ENCODE measurements at regions not wholly inside any gene's neighbourhood (a gene's known extent, or its start where the extent isn't known, plus 50 kb on each side); places are given as distances from the start of the nearest gene placed in this dataset.

DNA sequence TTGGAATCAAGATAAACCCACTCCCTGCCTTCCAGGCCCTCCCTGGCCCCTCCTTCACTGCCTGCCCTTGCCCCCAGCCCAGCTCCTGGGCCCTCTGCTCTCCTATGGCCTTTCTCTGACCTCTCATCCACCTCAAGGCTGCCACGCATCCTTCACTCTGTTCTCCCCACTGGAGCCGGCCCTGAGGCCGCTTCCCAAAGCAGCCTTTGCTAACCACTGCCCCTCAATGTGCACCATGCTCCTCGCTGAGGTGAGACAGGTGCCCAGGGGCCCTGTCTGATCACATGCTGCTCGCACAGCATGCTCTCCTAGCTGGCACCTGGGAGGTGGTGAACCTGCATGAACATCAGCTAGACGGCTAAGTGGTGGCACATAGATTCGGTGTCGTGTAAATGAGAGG lies 138.5 kb upstream of the RET start:
- Histone ChIP-seq H3K9me3 (ENCODE audit: control insufficient read depth, insufficient read depth, low read length) (no peaks in the 10 kb centered on the region), H3K27me3 (ENCODE audit: control insufficient read depth, insufficient read depth, low read length) (peaks cover 14% of the 10 kb centered on the region), H3K36me3 (ENCODE audit: control insufficient read depth, insufficient read depth, low read length) (no peaks in the 10 kb centered on the region), H3K4me1 (ENCODE audit: control insufficient read depth, insufficient read depth, low read length) (peaks cover 11% of the 10 kb centered on the region), H3K4me3 (ENCODE audit: low read depth, low read length) (no peak overlapping the region), H3K27ac (ENCODE audit: low read depth, low read length) (no peak overlapping the region)
- DNase-seq (ENCODE audit: low read depth in 4 of 6, low spot score in 6 of 6), result no peak
- 72% methylated on average over 5 of the region's 8 CpGs for WGBS (ENCODE audit: insufficient coverage)

DNA sequence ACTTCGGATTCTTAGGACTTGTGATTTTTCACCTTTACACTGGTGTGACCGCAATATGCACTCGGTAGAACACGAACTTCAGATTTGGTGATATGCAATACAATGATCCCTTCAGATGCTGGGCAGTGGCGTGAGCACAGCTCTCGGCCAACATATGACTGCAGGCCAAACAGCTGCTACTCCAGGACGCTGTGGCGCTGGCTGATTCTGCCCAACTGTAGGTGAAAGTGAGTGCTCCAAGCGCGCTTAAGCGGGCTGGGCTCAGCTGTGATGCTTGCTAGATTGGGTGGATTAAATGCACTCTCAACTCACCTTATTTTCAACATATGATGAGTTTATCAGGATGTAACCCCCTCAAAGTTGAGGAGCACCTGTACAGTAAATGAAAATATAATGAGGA lies 137.6 kb upstream of the RET start:
- no peak overlapping the region for H3K27ac ChIP-seq (ENCODE audit: low read depth, low read length)
- peaks cover 3% of the 10 kb centered on the region for H3K4me1 ChIP-seq (ENCODE audit: control insufficient read depth, insufficient read depth, low read length)
- no peaks in the 10 kb centered on the region for H3K9me3 ChIP-seq (ENCODE audit: control insufficient read depth, insufficient read depth, low read length)
- no peak overlapping the region for H3K4me3 ChIP-seq (ENCODE audit: low read depth, low read length)
- no peak for DNase-seq (ENCODE audit: low read depth in 4 of 6, low spot score in 6 of 6)
- H3K27me3 ChIP-seq (ENCODE audit: control insufficient read depth, insufficient read depth, low read length), result peaks cover 5% of the 10 kb centered on the region
- no peaks in the 10 kb centered on the region for H3K36me3 ChIP-seq (ENCODE audit: control insufficient read depth, insufficient read depth, low read length)
- 60% methylated on average over 5 of the region's 11 CpGs for WGBS (ENCODE audit: insufficient coverage)

DNA sequence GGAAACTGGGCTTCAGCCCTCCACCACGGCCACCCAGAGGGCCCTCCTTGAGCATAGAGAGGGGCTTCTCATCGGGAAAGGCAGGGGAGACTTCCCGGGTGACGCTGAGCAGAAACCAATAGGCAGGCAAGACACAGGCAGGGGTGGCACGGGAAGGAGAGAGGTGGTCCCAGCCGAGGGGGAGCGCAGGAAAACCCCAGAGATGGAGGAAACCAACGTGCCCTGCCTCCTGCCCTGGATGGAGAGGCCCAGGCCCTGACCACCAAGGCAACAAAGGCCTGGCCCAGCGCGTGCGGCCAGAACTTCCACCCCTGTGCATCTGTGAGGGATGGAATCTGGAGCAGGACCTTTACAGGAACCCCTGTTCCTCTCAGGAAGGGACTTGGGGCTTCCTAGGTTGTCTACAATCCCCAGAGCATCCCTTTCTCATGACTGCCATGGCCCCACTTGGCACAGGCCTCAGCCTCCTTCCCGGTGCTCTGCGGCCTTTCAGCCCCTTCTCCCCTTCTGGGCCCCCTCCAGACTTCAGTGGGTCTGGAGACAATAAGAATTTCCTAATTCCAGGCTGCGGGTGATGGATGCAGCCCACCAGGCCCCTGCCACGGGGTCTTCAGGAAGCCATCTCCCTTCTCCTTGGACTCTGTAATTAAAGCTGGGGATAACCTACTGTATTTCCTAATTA lies 137.0 kb upstream of the RET start:
- WGBS (ENCODE audit: insufficient coverage), result 84% methylated on average over 13 of the region's 15 CpGs
- H3K4me1 ChIP-seq (ENCODE audit: control insufficient read depth, insufficient read depth, low read length), result peaks cover 3% of the 10 kb centered on the region
- DNase-seq (ENCODE audit: low read depth in 4 of 6, low spot score in 6 of 6), result no peak
- H3K9me3 ChIP-seq (ENCODE audit: control insufficient read depth, insufficient read depth, low read length), result no peaks in the 10 kb centered on the region
- no peaks in the 10 kb centered on the region for H3K27me3 ChIP-seq (ENCODE audit: control insufficient read depth, insufficient read depth, low read length)
- H3K4me3 ChIP-seq (ENCODE audit: low read depth, low read length), result no peak overlapping the region
- no peaks in the 10 kb centered on the region for H3K36me3 ChIP-seq (ENCODE audit: control insufficient read depth, insufficient read depth, low read length)
- H3K27ac ChIP-seq (ENCODE audit: low read depth, low read length), result no peak overlapping the region

DNA sequence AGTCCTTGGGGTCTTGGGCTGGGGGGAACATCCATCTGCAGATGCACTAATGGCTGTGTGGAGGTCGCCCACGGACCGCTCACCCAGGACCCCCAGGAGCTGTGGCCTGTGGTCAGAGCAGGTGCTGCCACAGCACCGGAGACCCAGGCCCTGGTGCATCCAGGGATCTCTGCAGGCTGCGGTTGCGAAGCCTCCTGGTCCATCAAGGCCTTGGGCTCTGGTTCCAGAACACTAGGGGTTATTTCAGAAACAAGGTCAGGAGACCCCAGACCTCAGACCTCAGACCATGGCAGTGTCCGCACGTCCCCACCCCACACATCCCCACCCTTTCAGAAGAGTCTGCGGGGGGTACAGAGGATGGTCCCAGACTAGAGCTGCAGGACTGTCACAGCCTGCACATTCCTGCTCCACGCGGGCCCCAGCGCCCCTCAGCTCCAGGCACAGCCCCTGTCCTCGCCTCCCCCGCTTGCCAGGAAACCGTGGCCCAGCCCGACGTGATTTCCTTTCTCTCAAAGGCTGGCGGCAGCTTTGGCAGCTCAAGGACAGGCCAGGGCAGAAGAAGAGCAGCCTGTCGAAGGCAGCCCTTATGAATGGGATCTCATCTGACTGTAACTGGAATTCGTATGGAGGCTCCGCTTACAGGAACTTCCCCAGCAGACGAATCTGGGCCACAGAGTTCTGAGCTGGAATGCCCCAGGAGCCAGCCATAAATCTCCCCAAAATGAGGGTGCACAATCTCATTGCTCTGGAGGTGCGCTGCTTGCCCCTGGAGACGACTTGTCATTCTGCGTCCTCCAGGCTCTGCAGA lies 136.2 kb upstream of the RET start:
- H3K4me1 ChIP-seq (ENCODE audit: control insufficient read depth, insufficient read depth, low read length), result peaks cover 3% of the 10 kb centered on the region
- H3K27ac ChIP-seq (ENCODE audit: low read depth, low read length), result no peak overlapping the region
- H3K27me3 ChIP-seq (ENCODE audit: control insufficient read depth, insufficient read depth, low read length), result no peaks in the 10 kb centered on the region
- no peaks in the 10 kb centered on the region for H3K36me3 ChIP-seq (ENCODE audit: control insufficient read depth, insufficient read depth, low read length)
- no peaks in the 10 kb centered on the region for H3K9me3 ChIP-seq (ENCODE audit: control insufficient read depth, insufficient read depth, low read length)
- no peak for DNase-seq (ENCODE audit: low read depth in 4 of 6, low spot score in 6 of 6)
- H3K4me3 ChIP-seq (ENCODE audit: low read depth, low read length), result no peak overlapping the region
- 70% methylated on average over 22 of the region's 25 CpGs for WGBS (ENCODE audit: insufficient coverage)

DNA sequence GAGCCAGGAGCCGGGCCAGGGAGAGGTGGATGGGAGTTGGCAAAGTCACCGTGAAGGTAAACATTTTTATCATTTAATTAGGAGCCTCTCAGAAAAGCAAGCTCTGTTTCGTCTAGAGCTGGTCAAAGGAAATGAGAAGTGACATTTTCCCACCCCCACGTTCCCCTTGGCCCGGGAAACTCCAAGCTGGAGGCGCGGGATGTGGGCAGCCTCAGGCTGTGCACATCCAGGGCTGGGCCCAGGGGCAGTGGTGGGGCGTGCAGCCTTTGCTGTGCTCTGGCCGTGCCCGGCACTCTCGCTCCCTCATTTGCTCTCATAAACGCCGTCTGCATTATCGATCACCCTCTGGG lies 135.6 kb upstream of the RET start:
- 77% methylated on average over 12 of the region's 14 CpGs for WGBS (ENCODE audit: insufficient coverage)
- DNase-seq (ENCODE audit: low read depth in 4 of 6, low spot score in 6 of 6), result no peak
- Histone ChIP-seq H3K27ac (ENCODE audit: low read depth, low read length) (no peak overlapping the region), H3K4me1 (ENCODE audit: control insufficient read depth, insufficient read depth, low read length) (peaks cover 3% of the 10 kb centered on the region), H3K4me3 (ENCODE audit: low read depth, low read length) (no peak overlapping the region), H3K9me3 (ENCODE audit: control insufficient read depth, insufficient read depth, low read length) (no peaks in the 10 kb centered on the region), H3K27me3 (ENCODE audit: control insufficient read depth, insufficient read depth, low read length) (no peaks in the 10 kb centered on the region), H3K36me3 (ENCODE audit: control insufficient read depth, insufficient read depth, low read length) (no peaks in the 10 kb centered on the region)

DNA sequence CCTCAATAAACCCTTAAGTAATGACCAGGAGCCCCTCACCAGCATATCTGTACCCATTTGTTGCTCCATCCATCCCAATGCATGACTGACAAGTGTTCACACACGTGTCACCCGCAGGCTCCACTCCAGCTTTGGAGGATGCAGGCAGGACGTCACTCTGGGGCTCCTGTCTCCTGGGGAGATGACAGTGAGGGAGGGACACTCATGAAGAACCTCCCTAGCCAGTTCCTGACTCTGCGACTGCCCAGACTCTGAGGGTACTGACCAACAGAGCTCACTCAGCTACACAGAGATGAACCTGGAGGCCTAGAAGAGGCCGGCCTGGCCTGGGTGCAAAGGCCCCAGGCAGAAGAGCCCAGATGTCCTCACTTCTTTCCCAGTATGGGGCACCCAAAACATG lies 135.1 kb upstream of the RET start:
- Histone ChIP-seq H3K9me3 (ENCODE audit: control insufficient read depth, insufficient read depth, low read length) (no peaks in the 10 kb centered on the region), H3K27ac (ENCODE audit: low read depth, low read length) (no peak overlapping the region), H3K4me1 (ENCODE audit: control insufficient read depth, insufficient read depth, low read length) (peaks cover 3% of the 10 kb centered on the region), H3K27me3 (ENCODE audit: control insufficient read depth, insufficient read depth, low read length) (no peaks in the 10 kb centered on the region), H3K4me3 (ENCODE audit: low read depth, low read length) (no peak overlapping the region), H3K36me3 (ENCODE audit: control insufficient read depth, insufficient read depth, low read length) (no peaks in the 10 kb centered on the region)
- WGBS (ENCODE audit: insufficient coverage), result 96% methylated on average over 5 of the region's 5 CpGs
- DNase-seq (ENCODE audit: low read depth in 4 of 6, low spot score in 6 of 6), result no peak

DNA sequence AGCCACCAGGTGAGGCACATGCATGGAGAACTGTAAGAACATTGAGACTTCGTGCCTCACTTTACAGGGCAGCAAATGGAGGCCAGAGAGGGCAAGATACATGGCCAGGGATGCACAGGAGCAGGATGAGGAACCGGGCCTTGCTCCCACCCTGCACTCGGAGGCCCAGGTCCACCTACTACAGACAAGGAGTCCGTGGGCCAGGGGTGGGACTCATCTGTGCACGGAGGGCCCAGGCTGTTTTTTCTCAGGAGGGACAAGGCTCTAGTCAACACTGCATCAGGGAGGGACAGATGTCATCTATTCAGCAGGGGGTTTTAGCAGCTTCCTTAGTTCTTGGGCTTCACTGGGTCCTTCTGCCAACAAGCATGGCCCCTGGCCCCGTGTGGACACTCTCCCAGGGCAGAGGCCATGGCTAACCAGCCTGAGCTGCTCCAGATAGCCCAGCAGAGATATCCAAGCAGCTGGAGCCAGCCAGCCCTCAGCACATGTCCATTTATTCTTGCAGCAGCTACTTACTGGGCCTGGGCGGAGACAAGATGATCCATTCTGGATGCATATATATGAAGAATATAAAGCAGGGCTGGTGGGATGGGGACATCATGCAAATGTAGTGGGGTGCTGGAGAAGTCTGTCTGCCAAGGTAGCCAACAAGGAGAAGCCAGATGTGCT lies 134.5 kb upstream of the RET start:
- H3K4me1 ChIP-seq (ENCODE audit: control insufficient read depth, insufficient read depth, low read length), result peaks cover 3% of the 10 kb centered on the region
- H3K36me3 ChIP-seq (ENCODE audit: control insufficient read depth, insufficient read depth, low read length), result no peaks in the 10 kb centered on the region
- H3K4me3 ChIP-seq (ENCODE audit: low read depth, low read length), result no peak overlapping the region
- no peaks in the 10 kb centered on the region for H3K27me3 ChIP-seq (ENCODE audit: control insufficient read depth, insufficient read depth, low read length)
- no peak for DNase-seq (ENCODE audit: low read depth in 4 of 6, low spot score in 6 of 6)
- H3K9me3 ChIP-seq (ENCODE audit: control insufficient read depth, insufficient read depth, low read length), result no peaks in the 10 kb centered on the region
- 83% methylated on average over 7 of the region's 7 CpGs for WGBS (ENCODE audit: insufficient coverage)
- no peak overlapping the region for H3K27ac ChIP-seq (ENCODE audit: low read depth, low read length)

DNA sequence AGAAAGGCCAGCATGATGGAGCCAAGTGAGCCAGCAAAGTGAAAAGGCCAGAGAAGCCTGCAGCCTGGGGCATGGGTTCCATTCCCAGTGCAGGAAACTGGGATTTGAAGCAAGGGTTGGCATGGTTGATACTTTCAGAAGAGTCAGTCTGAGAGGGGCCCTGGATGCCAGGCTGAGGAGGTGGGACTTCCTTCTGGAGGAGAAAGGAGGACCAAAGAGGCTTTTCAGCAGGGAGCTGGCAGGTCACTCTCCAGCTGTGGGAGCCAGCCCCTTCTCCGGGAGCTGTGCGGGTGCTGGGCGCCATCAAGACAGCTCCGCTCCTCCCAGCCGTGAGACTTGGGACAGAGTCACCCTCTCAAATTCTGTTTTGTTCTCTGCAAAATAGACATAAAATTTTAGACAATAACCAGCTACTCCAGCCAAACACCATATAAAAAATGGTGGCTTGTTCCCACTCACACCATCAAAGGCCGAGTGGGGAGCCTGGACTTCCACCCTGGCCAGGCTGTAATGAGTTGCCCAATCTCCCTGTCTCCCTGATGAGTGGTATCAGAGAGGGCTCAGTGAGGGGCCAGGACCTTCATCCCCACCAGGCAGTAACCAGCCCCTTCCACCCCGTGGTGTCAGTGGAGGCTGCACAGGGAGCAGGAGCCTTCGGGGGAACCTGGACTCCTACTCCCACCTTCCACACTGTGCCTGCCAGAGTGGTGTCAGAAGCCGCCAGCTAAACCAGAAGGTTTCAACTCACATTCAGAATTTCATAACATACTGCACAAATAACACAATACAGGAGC lies 133.6 kb upstream of the RET start:
- no peak for DNase-seq (ENCODE audit: low read depth in 4 of 6, low spot score in 6 of 6)

DNA sequence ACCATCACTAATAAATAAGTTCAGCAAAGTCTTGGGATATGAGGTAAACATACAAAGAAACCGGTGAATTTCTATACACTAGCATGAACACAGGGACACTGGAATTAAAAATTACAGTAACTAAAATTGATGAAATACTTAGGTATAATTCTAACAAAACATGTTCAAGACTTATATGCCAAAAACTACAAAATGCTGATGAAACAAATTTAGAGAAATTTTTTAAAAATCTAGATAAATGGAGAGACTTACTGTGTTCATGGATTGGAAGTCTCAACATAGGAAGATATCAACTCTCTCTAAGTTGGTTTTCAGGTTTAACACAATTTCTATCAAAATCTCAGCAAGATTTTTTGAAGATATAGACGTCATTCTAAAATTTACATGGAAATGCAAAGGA lies 128.8 kb upstream of the RET start:
- Histone ChIP-seq H3K36me3 (ENCODE audit: control insufficient read depth, insufficient read depth, low read length) (no peaks in the 10 kb centered on the region), H3K4me3 (ENCODE audit: low read depth, low read length) (no peak overlapping the region), H3K9me3 (ENCODE audit: control insufficient read depth, insufficient read depth, low read length) (no peaks in the 10 kb centered on the region), H3K27ac (ENCODE audit: low read depth, low read length) (no peak overlapping the region), H3K4me1 (ENCODE audit: control insufficient read depth, insufficient read depth, low read length) (peaks cover 17% of the 10 kb centered on the region), H3K27me3 (ENCODE audit: control insufficient read depth, insufficient read depth, low read length) (peaks cover 18% of the 10 kb centered on the region)
- DNase-seq (ENCODE audit: low read depth in 4 of 6, low spot score in 6 of 6), result no peak
- no CpG with 5 or more reads among the region's 2 CpGs for WGBS (ENCODE audit: insufficient coverage)

More for the DNA sequence above, 133.6 kb upstream of the RET start:
- Histone ChIP-seq H3K9me3 (ENCODE audit: control insufficient read depth, insufficient read depth, low read length) (no peaks in the 10 kb centered on the region), H3K4me3 (ENCODE audit: low read depth, low read length) (no peak overlapping the region), H3K36me3 (ENCODE audit: control insufficient read depth, insufficient read depth, low read length) (no peaks in the 10 kb centered on the region), H3K4me1 (ENCODE audit: control insufficient read depth, insufficient read depth, low read length) (peaks cover 3% of the 10 kb centered on the region), H3K27me3 (ENCODE audit: control insufficient read depth, insufficient read depth, low read length) (no peaks in the 10 kb centered on the region), H3K27ac (ENCODE audit: low read depth, low read length) (no peak overlapping the region)
- 88% methylated on average over 7 of the region's 9 CpGs for WGBS (ENCODE audit: insufficient coverage)

Measured in spinal cord (tissue), 9 donors.